Suprapubic skin (tissue), 4 donors: ENCODE measurements at regions not wholly inside any gene's neighbourhood (a gene's known extent, or its start where the extent isn't known, plus 50 kb on each side); places are given as distances from the start of the nearest gene placed in this dataset.

Source experiments
- DNase-seq, 2 donors: peaks; one replicate each; pipeline ENCODE4 v3.0.0-alpha.2; 2019; ENCODE audit warnings: low spot score in 2 of 2
- H3K27ac ChIP-seq: fragments of 200-600 bp; sonication (generic); one replicate; pipeline ENCODE4 v1.5.1; 2019
- H3K27me3 ChIP-seq: fragments of 200-600 bp; sonication (generic); one replicate; pipeline ENCODE4 v1.5.1; 2019
- H3K36me3 ChIP-seq: fragments of 200-600 bp; sonication (generic); one replicate; pipeline ENCODE4 v1.5.1; 2019
- H3K4me1 ChIP-seq: fragments of 200-600 bp; sonication (generic); one replicate; pipeline ENCODE4 v1.5.1; 2019
- H3K4me3 ChIP-seq: fragments of 200-600 bp; sonication (generic); one replicate; pipeline ENCODE4 v1.5.1; 2019; ENCODE audit warnings: mild to moderate bottlenecking
- H3K9me3 ChIP-seq: fragments of 200-600 bp; sonication (generic); one replicate; pipeline ENCODE4 v1.5.1; 2019
- CTCF ChIP-seq, 2 donors: fragments of 200-600 bp in 1 of 2; fragments of 450-650 bp in 1 of 2; sonication (generic) in 1 of 2; IDR thresholded peaks; one replicate each; pipeline ENCODE4 v1.5.1; 2016 to 2019; ENCODE audit warnings: antibody characterized with exemption in 2 of 2, mild to moderate bottlenecking in 1 of 2, moderate library complexity in 1 of 2
- EP300 ChIP-seq: sonication (generic); formaldehyde crosslinking; IDR thresholded peaks from one replicate; pipeline ENCODE4 v1.6.1; 2017; ENCODE audit warnings: antibody characterized with exemption
- POLR2A ChIP-seq, 2 donors: fragments of 450-650 bp; IDR thresholded peaks; one replicate each; pipeline ENCODE4 v1.6.1; 2017; ENCODE audit warnings: antibody characterized with exemption in 2 of 2, mild to moderate bottlenecking in 2 of 2, moderate library complexity in 2 of 2
- POLR2AphosphoS5 ChIP-seq, 3 donors: sonication (generic); formaldehyde crosslinking; IDR thresholded peaks; one replicate each; pipeline ENCODE4 v1.6.1; 2017; ENCODE audit warnings: antibody characterized with exemption in 3 of 3
- WGBS: methylation state at CpG from one replicate; pipeline ENCODE4 v1.1.5; 2018; 5-methylcytosine and 5-hydroxymethylcytosine counted together

DNA sequence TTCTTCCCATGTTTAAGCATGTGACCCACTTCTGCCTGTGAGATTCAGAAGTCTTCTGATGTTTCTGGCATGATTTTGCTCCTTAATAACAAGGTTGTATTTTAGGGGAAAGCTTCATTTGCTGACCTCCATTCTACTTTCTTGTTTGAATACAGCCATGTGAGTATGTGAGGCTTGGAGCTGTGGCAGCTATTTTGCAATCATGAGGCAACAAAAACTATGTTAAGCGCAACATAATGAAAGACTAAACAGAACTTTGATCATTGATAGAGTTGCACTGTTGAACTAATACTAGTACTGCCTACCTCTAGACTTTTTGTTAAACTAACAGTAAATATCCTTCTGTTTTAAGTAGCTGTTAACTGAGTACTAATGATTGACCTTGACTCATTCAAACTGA is 203.8 kb upstream of the FAM3C start:
- TF ChIP-seq CTCF (IDR thresholded peaks at IDR 0.05) (no peak), EP300 (no peak), POLR2AphosphoS5 (IDR thresholded peaks at IDR 0.05) (no peak), POLR2A (IDR thresholded peaks at IDR 0.05) (no peak)
- peaks cover 14% of the 10 kb centered on the region for H3K4me1 ChIP-seq
- no peaks in the 10 kb centered on the region for H3K36me3 ChIP-seq
- H3K27ac ChIP-seq: no peak overlapping the region
- WGBS: 100% methylated on average over 1 of the region's 1 CpG
- no peaks in the 10 kb centered on the region for H3K27me3 ChIP-seq
- no peak overlapping the region for H3K4me3 ChIP-seq
- no peak for DNase-seq
- peaks cover 3% of the 10 kb centered on the region for H3K9me3 ChIP-seq

GRCh38 chr7:121595758-121596696 is 199.9 kb upstream of the FAM3C start:
- WGBS: 55% methylated on average over 5 of the region's 5 CpGs

DNA sequence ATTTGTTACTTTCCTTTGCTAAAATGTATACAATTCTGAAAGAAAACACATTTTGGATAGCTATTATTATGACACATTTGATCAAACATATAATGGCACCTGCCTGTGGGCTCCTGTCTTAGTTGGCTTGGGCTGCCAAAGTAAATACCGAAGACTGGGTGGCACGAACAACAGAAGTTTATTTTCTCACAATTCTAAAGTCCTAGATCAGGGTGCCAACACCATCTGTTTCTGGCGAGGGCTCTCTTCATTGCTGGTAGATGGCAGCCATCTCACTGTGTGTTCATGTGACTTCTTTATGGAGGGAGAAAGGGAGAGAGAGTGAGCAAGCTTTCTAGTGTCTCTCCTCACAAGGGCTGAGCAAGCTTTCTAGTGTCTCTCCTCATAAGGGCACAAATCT is 195.8 kb upstream of the FAM3C start:
- H3K36me3 ChIP-seq: no peaks in the 10 kb centered on the region
- no peak for DNase-seq
- H3K27me3 ChIP-seq: no peaks in the 10 kb centered on the region
- H3K9me3 ChIP-seq: no peaks in the 10 kb centered on the region
- H3K4me1 ChIP-seq: no peaks in the 10 kb centered on the region
- TF ChIP-seq POLR2AphosphoS5 (IDR thresholded peaks at IDR 0.05) (no peak), EP300 (no peak), CTCF (IDR thresholded peaks at IDR 0.05) (no peak), POLR2A (IDR thresholded peaks at IDR 0.05) (no peak)
- 91% methylated on average over 3 of the region's 3 CpGs for WGBS
- no peak overlapping the region for H3K4me3 ChIP-seq
- H3K27ac ChIP-seq: no peak overlapping the region

More at GRCh38 chr7:121595758-121596696, 199.9 kb upstream of the FAM3C start:
- peaks cover 3% of the 10 kb centered on the region for H3K9me3 ChIP-seq
- H3K4me3 ChIP-seq: no peak overlapping the region
- no peak for DNase-seq
- H3K27me3 ChIP-seq: no peaks in the 10 kb centered on the region
- no peak overlapping the region for H3K27ac ChIP-seq
- no peaks in the 10 kb centered on the region for H3K4me1 ChIP-seq
- H3K36me3 ChIP-seq: no peaks in the 10 kb centered on the region
- TF ChIP-seq POLR2AphosphoS5 (IDR thresholded peaks at IDR 0.05) (no peak), EP300 (no peak), CTCF (IDR thresholded peaks at IDR 0.05) (no peak), POLR2A (IDR thresholded peaks at IDR 0.05) (no peak)

DNA sequence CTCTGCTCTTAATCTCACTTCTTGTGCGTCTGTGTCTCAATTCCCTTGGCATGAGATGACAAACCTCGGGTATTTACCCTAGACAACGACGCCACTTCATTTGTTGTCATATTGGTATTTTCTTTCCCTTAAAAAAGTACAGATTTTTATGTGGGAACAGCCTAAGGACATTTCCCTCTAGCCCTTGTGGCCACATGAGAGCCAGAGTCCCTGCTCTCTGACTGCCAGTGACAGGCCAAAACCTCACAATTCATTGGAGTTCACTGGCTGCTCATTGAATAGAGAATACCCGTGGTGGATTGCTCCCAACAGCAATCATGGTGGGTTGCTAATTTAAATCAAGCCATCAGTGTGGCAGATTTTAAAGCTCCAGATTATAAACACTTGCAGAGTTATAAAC is 191.3 kb upstream of the FAM3C start:
- no peaks in the 10 kb centered on the region for H3K9me3 ChIP-seq
- DNase-seq: no peak
- TF ChIP-seq EP300: no peak
- no peak for TF ChIP-seq POLR2AphosphoS5 (IDR thresholded peaks at IDR 0.05)
- TF ChIP-seq CTCF (IDR thresholded peaks at IDR 0.05): no peak
- TF ChIP-seq POLR2A (IDR thresholded peaks at IDR 0.05): no peak
- H3K27me3 ChIP-seq: no peaks in the 10 kb centered on the region
- H3K4me3 ChIP-seq: no peak overlapping the region
- 83% methylated on average over 5 of the region's 5 CpGs for WGBS
- H3K4me1 ChIP-seq: peaks cover 6% of the 10 kb centered on the region
- H3K27ac ChIP-seq: no peak overlapping the region
- H3K36me3 ChIP-seq: no peaks in the 10 kb centered on the region

DNA sequence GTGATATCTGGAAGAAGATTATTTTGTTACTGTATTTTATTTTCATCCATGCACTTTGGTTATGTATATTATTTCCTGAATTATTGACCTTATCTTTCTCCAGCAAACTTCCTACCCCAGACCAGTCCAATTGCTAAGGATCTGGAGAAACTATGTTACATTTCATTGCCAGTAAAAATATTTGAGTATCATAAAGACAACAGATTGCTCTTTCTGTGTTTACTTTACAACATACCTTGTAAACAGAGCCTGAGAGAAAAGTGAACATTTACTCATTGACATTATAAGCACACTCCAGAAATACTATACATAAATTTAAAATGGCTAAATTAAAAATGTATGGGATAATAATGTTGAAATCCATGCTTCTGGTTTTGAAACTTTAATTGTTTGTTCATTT is 186.2 kb upstream of the FAM3C start:
- no peaks in the 10 kb centered on the region for H3K9me3 ChIP-seq
- no peak overlapping the region for H3K27ac ChIP-seq
- no peak for DNase-seq
- TF ChIP-seq POLR2A (IDR thresholded peaks at IDR 0.05) (no peak), POLR2AphosphoS5 (IDR thresholded peaks at IDR 0.05) (no peak), CTCF (IDR thresholded peaks at IDR 0.05) (no peak), EP300 (no peak)
- H3K27me3 ChIP-seq: no peaks in the 10 kb centered on the region
- H3K4me3 ChIP-seq: no peak overlapping the region
- H3K36me3 ChIP-seq: no peaks in the 10 kb centered on the region
- H3K4me1 ChIP-seq: peaks cover 6% of the 10 kb centered on the region
